Neural progenitor cell (in vitro differentiated cells): ENCODE measurements at regions not wholly inside any gene's neighbourhood (a gene's known extent, or its start where the extent isn't known, plus 50 kb on each side); places are given as distances from the start of the nearest gene placed in this dataset.

Experiments
- DNase-seq: peaks from one replicate; pipeline ENCODE4 v3.0.0-alpha.2; 2016; ENCODE audit warnings: low spot score
- H2AFZ ChIP-seq: fragments of 200-600 bp; sonication (generic); replicated peaks from 2 replicates; pipeline ENCODE4 v1.6.1; 2016; ENCODE audit warnings: antibody characterized with exemption
- H3F3A ChIP-seq: fragments of 200-600 bp; sonication (generic); 2 replicates; pipeline ENCODE4 v1.6.1; 2016; ENCODE audit warnings: antibody characterized with exemption, low read depth
- H3K27ac ChIP-seq: fragments of 200-600 bp; sonication (generic); 2 replicates; pipeline ENCODE4 v1.5.1; 2016; ENCODE audit warnings: mild to moderate bottlenecking
- H3K27me3 ChIP-seq: fragments of 200-600 bp; sonication (generic); 2 replicates; pipeline ENCODE4 v1.6.1; 2016; ENCODE audit warnings: mild to moderate bottlenecking, moderate library complexity
- H3K36me3 ChIP-seq: fragments of 200-600 bp; sonication (generic); 2 replicates; pipeline ENCODE4 v1.5.1; 2016
- H3K4me1 ChIP-seq: fragments of 200-600 bp; sonication (generic); 2 replicates; pipeline ENCODE4 v1.6.1; 2016; ENCODE audit warnings: mixed run types
- H3K4me2 ChIP-seq: fragments of 200-600 bp; sonication (generic); 2 replicates; pipeline ENCODE4 v1.6.1; 2016
- H3K4me3 ChIP-seq: fragments of 200-600 bp; sonication (generic); 2 replicates; pipeline ENCODE4 v1.5.1; 2016
- H3K79me2 ChIP-seq: fragments of 200-600 bp; sonication (generic); 2 replicates; pipeline ENCODE4 v1.6.1; 2016; ENCODE audit warnings: low read depth
- H3K9ac ChIP-seq: fragments of 200-600 bp; sonication (generic); 2 replicates; pipeline ENCODE4 v1.6.1; 2016
- H3K9me3 ChIP-seq: fragments of 200-600 bp; sonication (generic); 2 replicates; pipeline ENCODE4 v1.5.1; 2016; ENCODE audit warnings: low read depth
- H4K20me1 ChIP-seq: fragments of 200-600 bp; sonication (generic); 2 replicates; pipeline ENCODE4 v1.6.1; 2016; ENCODE audit warnings: low read depth
- H3K27ac Mint-ChIP-seq: 3 replicates; pipeline ENCODE4 v1.8.0; 2021; ENCODE audit warnings: mixed read lengths
- H3K27me3 Mint-ChIP-seq: 2 replicates; pipeline ENCODE4 v1.8.0; 2022; ENCODE audit warnings: low read depth, mild to moderate bottlenecking, inconsistent platforms, moderate library complexity, mixed read lengths; ENCODE audit not compliant: insufficient read depth
- H3K36me3 Mint-ChIP-seq: 3 replicates; pipeline ENCODE4 v1.8.0; 2021; ENCODE audit warnings: mixed read lengths
- H3K4me1 Mint-ChIP-seq: 3 replicates; pipeline ENCODE4 v1.8.0; 2021; ENCODE audit warnings: mixed read lengths
- H3K4me3 Mint-ChIP-seq: 3 replicates; pipeline ENCODE4 v1.8.0; 2021; ENCODE audit warnings: mild to moderate bottlenecking, moderate library complexity, mixed read lengths
- H3K9me3 Mint-ChIP-seq: 3 replicates; pipeline ENCODE4 v1.8.0; 2020; ENCODE audit warnings: mixed read lengths
- EZH2 ChIP-seq: fragments of 200-600 bp; sonication (generic); IDR thresholded peaks from 2 replicates; pipeline ENCODE4 v1.6.1; 2017; ENCODE audit warnings: antibody characterized with exemption, mild to moderate bottlenecking, moderate library complexity
- EZH2phosphoT487 ChIP-seq: fragments of 200-600 bp; sonication (generic); IDR thresholded peaks from 2 replicates; pipeline ENCODE4 v1.6.1; 2017; ENCODE audit warnings: antibody characterized with exemption
- TF ChIP-seq, protein P1 (sequence below): fragments of 200-600 bp; sonication (generic); IDR thresholded peaks from 2 replicates; pipeline ENCODE4 v1.5.1; 2017; ENCODE audit warnings: antibody characterized with exemption, mild to moderate bottlenecking

- H3K4me3 Mint-ChIP-seq: no peak overlapping the region
- Histone ChIP-seq H3F3A (no peaks in the 10 kb centered on the region), H2AFZ (peak overlapping the region; percentile 48), H3K9ac (no peak overlapping the region), H3K4me2 (no peak overlapping the region), H3K27me3 (no peaks in the 10 kb centered on the region), H3K79me2 (no peaks in the 10 kb centered on the region), H3K9me3 (no peaks in the 10 kb centered on the region), H3K36me3 (no peaks in the 10 kb centered on the region), H3K4me3 (no peak overlapping the region), H3K4me1 (no peaks in the 10 kb centered on the region), H3K27ac (no peak overlapping the region), H4K20me1 (no peaks in the 10 kb centered on the region)
- DNase-seq: peak; percentile 6
- TF ChIP-seq EZH2 (no peak), EZH2phosphoT487 (no peak)
- TF ChIP-seq, protein P1, sequence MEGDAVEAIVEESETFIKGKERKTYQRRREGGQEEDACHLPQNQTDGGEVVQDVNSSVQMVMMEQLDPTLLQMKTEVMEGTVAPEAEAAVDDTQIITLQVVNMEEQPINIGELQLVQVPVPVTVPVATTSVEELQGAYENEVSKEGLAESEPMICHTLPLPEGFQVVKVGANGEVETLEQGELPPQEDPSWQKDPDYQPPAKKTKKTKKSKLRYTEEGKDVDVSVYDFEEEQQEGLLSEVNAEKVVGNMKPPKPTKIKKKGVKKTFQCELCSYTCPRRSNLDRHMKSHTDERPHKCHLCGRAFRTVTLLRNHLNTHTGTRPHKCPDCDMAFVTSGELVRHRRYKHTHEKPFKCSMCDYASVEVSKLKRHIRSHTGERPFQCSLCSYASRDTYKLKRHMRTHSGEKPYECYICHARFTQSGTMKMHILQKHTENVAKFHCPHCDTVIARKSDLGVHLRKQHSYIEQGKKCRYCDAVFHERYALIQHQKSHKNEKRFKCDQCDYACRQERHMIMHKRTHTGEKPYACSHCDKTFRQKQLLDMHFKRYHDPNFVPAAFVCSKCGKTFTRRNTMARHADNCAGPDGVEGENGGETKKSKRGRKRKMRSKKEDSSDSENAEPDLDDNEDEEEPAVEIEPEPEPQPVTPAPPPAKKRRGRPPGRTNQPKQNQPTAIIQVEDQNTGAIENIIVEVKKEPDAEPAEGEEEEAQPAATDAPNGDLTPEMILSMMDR: no peak
- peaks cover 3% of the 10 kb centered on the region for H3K4me1 Mint-ChIP-seq
- no peak overlapping the region for H3K27ac Mint-ChIP-seq
- H3K36me3 Mint-ChIP-seq: no peaks in the 10 kb centered on the region
- peaks cover 7% of the 10 kb centered on the region for H3K27me3 Mint-ChIP-seq
- no peaks in the 10 kb centered on the region for H3K9me3 Mint-ChIP-seq
Observed at GRCh38 chr19:31913103-31913661, 432.2 kb upstream of the ZNF507 start.

DNA sequence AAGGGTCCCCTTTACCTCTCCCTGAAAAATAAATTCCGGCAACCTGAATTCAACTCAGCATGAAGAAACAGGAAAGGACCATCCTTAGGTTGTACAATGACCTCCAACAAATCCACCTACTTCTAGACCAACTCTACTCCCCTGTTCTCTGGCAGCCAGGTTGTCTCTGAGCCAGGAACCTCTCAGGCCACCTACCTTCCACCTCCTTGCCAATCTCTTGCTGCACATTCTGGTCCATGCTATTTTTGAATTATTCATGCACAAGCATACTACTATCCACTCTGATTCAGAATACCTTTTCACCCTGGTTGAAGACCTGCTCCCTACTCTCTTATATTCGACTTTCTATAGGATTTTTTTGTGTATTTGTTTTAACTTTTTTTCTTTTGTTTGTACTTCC is 415.0 kb upstream of the ZNF507 start:
- H3K27me3 ChIP-seq: no peaks in the 10 kb centered on the region
- Mint-ChIP-seq H3K4me3 (no peak overlapping the region), H3K27ac (no peak overlapping the region), H3K4me1 (no peaks in the 10 kb centered on the region), H3K27me3 (peaks cover 2% of the 10 kb centered on the region), H3K9me3 (peaks cover 3% of the 10 kb centered on the region), H3K36me3 (no peaks in the 10 kb centered on the region)
- H3K9me3 ChIP-seq: no peaks in the 10 kb centered on the region
- no peaks in the 10 kb centered on the region for H3F3A ChIP-seq
- no peaks in the 10 kb centered on the region for H3K79me2 ChIP-seq
- H2AFZ ChIP-seq: no peak overlapping the region
- TF ChIP-seq EZH2phosphoT487: no peak
- no peak for TF ChIP-seq EZH2
- TF ChIP-seq, protein P1: no peak
- no peak overlapping the region for H3K9ac ChIP-seq
- no peaks in the 10 kb centered on the region for H4K20me1 ChIP-seq
- no peaks in the 10 kb centered on the region for H3K36me3 ChIP-seq
- H3K4me1 ChIP-seq: no peaks in the 10 kb centered on the region
- H3K27ac ChIP-seq: no peak overlapping the region
- H3K4me3 ChIP-seq: no peak overlapping the region
- DNase-seq: no peak
- no peak overlapping the region for H3K4me2 ChIP-seq

- Mint-ChIP-seq H3K27me3 (peaks cover 5% of the 10 kb centered on the region), H3K4me1 (peaks cover 4% of the 10 kb centered on the region), H3K4me3 (no peak overlapping the region), H3K9me3 (no peaks in the 10 kb centered on the region), H3K27ac (no peak overlapping the region), H3K36me3 (no peaks in the 10 kb centered on the region)
- H3K4me3 ChIP-seq: no peak overlapping the region
- H2AFZ ChIP-seq: no peak overlapping the region
- no peak overlapping the region for H3K4me2 ChIP-seq
- no peaks in the 10 kb centered on the region for H3F3A ChIP-seq
- H3K79me2 ChIP-seq: no peaks in the 10 kb centered on the region
- H3K9me3 ChIP-seq: no peaks in the 10 kb centered on the region
- no peak overlapping the region for H3K9ac ChIP-seq
- H3K4me1 ChIP-seq: no peaks in the 10 kb centered on the region
- H3K36me3 ChIP-seq: no peaks in the 10 kb centered on the region
- TF ChIP-seq EZH2 (no peak), EZH2phosphoT487 (no peak)
- TF ChIP-seq, protein P1: no peak
- H3K27ac ChIP-seq: no peak overlapping the region
- DNase-seq: no peak
- H4K20me1 ChIP-seq: no peaks in the 10 kb centered on the region
- H3K27me3 ChIP-seq: no peaks in the 10 kb centered on the region
Observed at GRCh38 chr19:31937983-31938382, 407.4 kb upstream of the ZNF507 start.
